Mesendoderm (in vitro differentiated cells): ENCODE measurements at regions not wholly inside any gene's neighbourhood (a gene's known extent, or its start where the extent isn't known, plus 50 kb on each side); places are given as distances from the start of the nearest gene placed in this dataset.

Experiments used
- DNase-seq: peaks from one replicate; pipeline ENCODE4 v3.0.0; 2013
- H2AK5ac ChIP-seq: 2 replicates; pipeline ENCODE4 v1.6.1; 2013; ENCODE audit warnings: low read length, inconsistent platforms
- H2BK120ac ChIP-seq: 2 replicates; pipeline ENCODE4 v1.6.1; 2013; ENCODE audit warnings: low read depth, mild to moderate bottlenecking, low read length, moderate library complexity, mixed read lengths
- H2BK15ac ChIP-seq: replicated peaks from 2 replicates; pipeline ENCODE4 v1.6.1; 2013; ENCODE audit warnings: low read depth, mild to moderate bottlenecking, moderate library complexity
- H2BK5ac ChIP-seq: 2 replicates; pipeline ENCODE4 v1.6.1; 2013; ENCODE audit warnings: low read length, inconsistent platforms
- H3K18ac ChIP-seq: 2 replicates; pipeline ENCODE4 v1.6.1; 2013; ENCODE audit warnings: mild to moderate bottlenecking, low read length, mixed read lengths
- H3K23ac ChIP-seq: one replicate; pipeline ENCODE4 v1.6.1; 2013; ENCODE audit warnings: low read length
- H3K27ac ChIP-seq: 2 replicates; pipeline ENCODE4 v1.5.1; 2013; ENCODE audit warnings: low read depth, mild to moderate bottlenecking, inconsistent platforms, low read length, moderate library complexity
- H3K27me3 ChIP-seq: 2 replicates; pipeline ENCODE4 v1.6.1; 2013; ENCODE audit warnings: low read length, control low read depth, mild to moderate bottlenecking, inconsistent platforms; ENCODE audit not compliant: insufficient read depth, poor library complexity
- H3K36me3 ChIP-seq: 2 replicates; pipeline ENCODE4 v1.6.1; 2013; ENCODE audit warnings: low read length, inconsistent platforms; ENCODE audit not compliant: control insufficient read depth, insufficient read depth
- H3K4ac ChIP-seq: one replicate; pipeline ENCODE4 v1.6.1; 2013; ENCODE audit warnings: low read depth, mild to moderate bottlenecking, low read length, moderate library complexity
- H3K4me1 ChIP-seq: 2 replicates; pipeline ENCODE4 v1.6.1; 2013; ENCODE audit warnings: low read depth, low read length, inconsistent platforms; ENCODE audit not compliant: control insufficient read depth
- H3K4me2 ChIP-seq: 2 replicates; pipeline ENCODE4 v1.6.1; 2013; ENCODE audit warnings: low read length
- H3K4me3 ChIP-seq: 2 replicates; pipeline ENCODE4 v1.5.1; 2013; ENCODE audit warnings: mild to moderate bottlenecking, low read length
- H3K56ac ChIP-seq: one replicate; pipeline ENCODE4 v1.6.1; 2013; ENCODE audit warnings: low read length
- H3K79me1 ChIP-seq: 2 replicates; pipeline ENCODE4 v1.6.1; 2013; ENCODE audit warnings: low read length, inconsistent platforms
- H3K79me2 ChIP-seq: 2 replicates; pipeline ENCODE4 v1.6.1; 2013; ENCODE audit warnings: mild to moderate bottlenecking, low read length; ENCODE audit not compliant: control insufficient read depth, insufficient read depth
- H3K9ac ChIP-seq: 2 replicates; pipeline ENCODE4 v1.6.1; 2013; ENCODE audit warnings: low read length, inconsistent platforms
- H4K5ac ChIP-seq: one replicate; pipeline ENCODE4 v1.6.1; 2013; ENCODE audit warnings: low read length
- H4K8ac ChIP-seq: one replicate; pipeline ENCODE4 v1.6.1; 2013; ENCODE audit warnings: low read depth, mild to moderate bottlenecking, control low read depth, low read length, moderate library complexity
- WGBS: extraction: QIAGEN DNeasy Blood & Tissue Kit; methylation state at CpG from one replicate; pipeline ENCODE4 v1.1.7; 2013; ENCODE audit warnings: low lambda C conversion rate, missing lambda C conversion rate; ENCODE audit not compliant: insufficient coverage; ENCODE audit errors: extremely low coverage; 5-methylcytosine and 5-hydroxymethylcytosine counted together

GRCh38 chr17:72420775-72421127 lies 299.9 kb downstream of the SOX9 start:
- Histone ChIP-seq H3K27ac (no peak overlapping the region), H3K4me3 (no peak overlapping the region), H4K5ac (no peak overlapping the region), H3K9ac (no peak overlapping the region), H3K79me1 (no peaks in the 10 kb centered on the region), H3K79me2 (no peaks in the 10 kb centered on the region), H2BK15ac (no peak overlapping the region), H2AK5ac (no peak overlapping the region), H2BK120ac (no peak overlapping the region), H3K27me3 (no peaks in the 10 kb centered on the region), H3K36me3 (no peaks in the 10 kb centered on the region), H3K18ac (no peak overlapping the region), H3K4me1 (no peaks in the 10 kb centered on the region), H3K4ac (no peak overlapping the region), H4K8ac (no peak overlapping the region), H3K56ac (no peak overlapping the region), H3K4me2 (no peak overlapping the region), H3K23ac (no peak overlapping the region), H2BK5ac (no peak overlapping the region)
- WGBS: no CpG with 5 or more reads among the region's 8 CpGs
- DNase-seq: no peak

DNA sequence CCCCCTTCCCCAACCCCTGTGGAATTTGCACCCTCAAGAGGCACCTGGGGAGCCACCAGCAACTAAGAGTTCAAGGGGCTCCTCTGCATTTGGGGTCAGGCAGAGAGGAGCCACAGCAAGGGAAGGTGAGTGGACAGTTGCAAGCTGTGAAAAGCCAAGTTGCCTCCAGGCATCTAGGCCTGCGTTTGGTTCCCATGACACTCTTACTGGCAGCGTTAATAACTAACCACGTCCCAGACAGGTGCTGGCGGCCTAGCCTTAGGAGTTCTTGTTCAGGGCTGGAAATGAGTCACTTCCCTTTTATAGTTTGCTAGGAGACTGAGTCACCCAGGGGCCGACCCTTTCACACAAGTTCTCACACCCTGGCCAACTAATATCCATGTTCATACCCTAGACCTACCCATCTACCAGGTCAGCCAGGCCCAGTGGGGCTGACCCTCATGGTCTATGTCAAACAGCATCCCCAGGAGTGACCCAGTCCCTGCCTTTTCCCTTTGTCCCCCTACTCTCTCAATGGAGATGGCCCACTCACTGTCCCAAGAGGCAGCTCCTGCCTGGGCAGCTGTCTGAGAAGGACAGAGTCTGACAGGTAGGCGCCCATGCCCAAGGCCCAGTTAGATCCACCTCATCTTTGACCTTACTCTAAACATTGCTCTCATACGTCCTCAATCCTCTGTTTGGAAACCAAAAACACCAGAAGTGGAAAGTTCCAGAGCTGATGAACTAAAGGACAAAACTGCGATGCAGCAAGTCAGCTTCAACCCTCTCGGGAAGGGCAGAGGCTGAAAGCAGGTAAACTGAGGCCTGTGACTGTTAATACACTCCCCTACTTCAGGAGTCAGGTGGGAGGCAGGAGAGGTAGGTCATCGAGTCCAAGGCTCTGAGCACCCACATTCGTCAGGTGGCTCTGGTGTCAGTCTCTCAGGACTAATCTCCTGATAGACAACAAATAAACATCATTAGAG lies 300.6 kb downstream of the SOX9 start:
- Histone ChIP-seq H2BK120ac (no peak overlapping the region), H3K79me1 (no peaks in the 10 kb centered on the region), H3K9ac (no peak overlapping the region), H3K79me2 (no peaks in the 10 kb centered on the region), H3K4ac (no peak overlapping the region), H3K4me2 (no peak overlapping the region), H3K27ac (no peak overlapping the region), H2BK5ac (no peak overlapping the region), H3K56ac (no peak overlapping the region), H3K23ac (no peak overlapping the region), H3K27me3 (no peaks in the 10 kb centered on the region), H3K4me3 (no peak overlapping the region), H4K5ac (no peak overlapping the region), H3K36me3 (no peaks in the 10 kb centered on the region), H2BK15ac (no peak overlapping the region), H3K4me1 (no peaks in the 10 kb centered on the region), H3K18ac (no peak overlapping the region), H2AK5ac (no peak overlapping the region), H4K8ac (no peak overlapping the region)
- DNase-seq: peak; percentile 68
- WGBS: no CpG with 5 or more reads among the region's 11 CpGs

DNA sequence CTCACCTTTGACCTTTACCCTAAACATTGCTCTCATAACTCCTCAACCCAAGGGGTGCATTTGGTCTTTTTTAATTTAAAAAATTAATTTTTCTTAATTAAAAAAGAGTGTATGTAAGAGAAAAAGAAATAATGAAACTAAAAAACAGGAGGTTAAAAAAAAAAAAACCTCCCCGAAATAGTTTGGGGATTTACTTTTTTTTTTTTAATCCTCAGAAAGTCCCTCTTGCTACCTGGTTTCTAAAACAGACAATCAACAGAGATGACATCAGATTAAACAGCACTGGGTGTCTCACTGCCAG lies 301.3 kb downstream of the SOX9 start:
- Histone ChIP-seq H3K4me1 (no peaks in the 10 kb centered on the region), H2BK120ac (no peak overlapping the region), H3K79me1 (no peaks in the 10 kb centered on the region), H3K23ac (no peak overlapping the region), H2BK15ac (no peak overlapping the region), H4K5ac (no peak overlapping the region), H4K8ac (no peak overlapping the region), H3K27me3 (no peaks in the 10 kb centered on the region), H3K79me2 (no peaks in the 10 kb centered on the region), H3K27ac (no peak overlapping the region), H3K4ac (no peak overlapping the region), H3K9ac (no peak overlapping the region), H3K56ac (no peak overlapping the region), H3K18ac (no peak overlapping the region), H3K36me3 (no peaks in the 10 kb centered on the region), H2AK5ac (no peak overlapping the region), H3K4me3 (no peak overlapping the region), H2BK5ac (no peak overlapping the region), H3K4me2 (no peak overlapping the region)
- WGBS: no CpG with 5 or more reads among the region's 1 CpG
- DNase-seq: no peak

GRCh38 chr17:72422505-72423285 lies 301.9 kb downstream of the SOX9 start:
- H3K4me3 ChIP-seq: no peak overlapping the region
- no peak overlapping the region for H3K9ac ChIP-seq
- H3K4ac ChIP-seq: no peak overlapping the region
- no CpG with 5 or more reads among the region's 21 CpGs for WGBS
- H3K56ac ChIP-seq: no peak overlapping the region
- no peak overlapping the region for H3K18ac ChIP-seq
- H3K79me2 ChIP-seq: no peaks in the 10 kb centered on the region
- no peak overlapping the region for H3K27ac ChIP-seq
- H3K23ac ChIP-seq: no peak overlapping the region
- no peak overlapping the region for H2BK120ac ChIP-seq
- no peak overlapping the region for H2BK5ac ChIP-seq
- H2BK15ac ChIP-seq: no peak overlapping the region
- H4K5ac ChIP-seq: no peak overlapping the region
- no peak overlapping the region for H3K4me2 ChIP-seq
- peak; percentile 73 for DNase-seq
- no peaks in the 10 kb centered on the region for H3K36me3 ChIP-seq
- no peaks in the 10 kb centered on the region for H3K4me1 ChIP-seq
- H4K8ac ChIP-seq: no peak overlapping the region
- no peak overlapping the region for H2AK5ac ChIP-seq
- no peaks in the 10 kb centered on the region for H3K79me1 ChIP-seq
- H3K27me3 ChIP-seq: no peaks in the 10 kb centered on the region

- no CpG with 5 or more reads among the region's 5 CpGs for WGBS
- H3K4me3 ChIP-seq: no peak overlapping the region
- H3K79me1 ChIP-seq: no peaks in the 10 kb centered on the region
Measured at GRCh38 chr17:72423286-72423589, 302.4 kb downstream of the SOX9 start.

More at GRCh38 chr17:72423286-72423589, 302.4 kb downstream of the SOX9 start:
- Histone ChIP-seq H2BK15ac (no peak overlapping the region), H3K23ac (no peak overlapping the region), H3K4me2 (no peak overlapping the region), H4K5ac (no peak overlapping the region), H3K79me2 (no peaks in the 10 kb centered on the region), H2AK5ac (no peak overlapping the region), H3K9ac (no peak overlapping the region), H4K8ac (no peak overlapping the region), H2BK5ac (no peak overlapping the region), H3K4ac (no peak overlapping the region), H3K36me3 (no peaks in the 10 kb centered on the region), H3K27ac (no peak overlapping the region), H3K56ac (no peak overlapping the region), H3K27me3 (no peaks in the 10 kb centered on the region), H3K18ac (no peak overlapping the region), H3K4me1 (no peaks in the 10 kb centered on the region), H2BK120ac (no peak overlapping the region)
- DNase-seq: peak; percentile 59
